OCI-LY7 (cell line): ENCODE measurements at regions not wholly inside any gene's neighbourhood (a gene's known extent, or its start where the extent isn't known, plus 50 kb on each side); places are given as distances from the start of the nearest gene placed in this dataset.

Experiments
- EZH2phosphoT487 ChIP-seq: fragments of 200-600 bp; sonication (generic); IDR thresholded peaks from 2 replicates; pipeline ENCODE4 v1.6.1; 2018; ENCODE audit warnings: low read depth, borderline replicate concordance, mild to moderate bottlenecking, mixed run types, antibody characterized with exemption, low read length, moderate library complexity, mixed read lengths
- TF ChIP-seq, protein P1 (sequence below): fragments of 200-600 bp; sonication (generic); conservative IDR thresholded peaks from 2 replicates; pipeline ENCODE4 v1.5.1; 2014; ENCODE audit warnings: mild to moderate bottlenecking, antibody characterized with exemption, low read length, moderate library complexity, mixed read lengths

DNA sequence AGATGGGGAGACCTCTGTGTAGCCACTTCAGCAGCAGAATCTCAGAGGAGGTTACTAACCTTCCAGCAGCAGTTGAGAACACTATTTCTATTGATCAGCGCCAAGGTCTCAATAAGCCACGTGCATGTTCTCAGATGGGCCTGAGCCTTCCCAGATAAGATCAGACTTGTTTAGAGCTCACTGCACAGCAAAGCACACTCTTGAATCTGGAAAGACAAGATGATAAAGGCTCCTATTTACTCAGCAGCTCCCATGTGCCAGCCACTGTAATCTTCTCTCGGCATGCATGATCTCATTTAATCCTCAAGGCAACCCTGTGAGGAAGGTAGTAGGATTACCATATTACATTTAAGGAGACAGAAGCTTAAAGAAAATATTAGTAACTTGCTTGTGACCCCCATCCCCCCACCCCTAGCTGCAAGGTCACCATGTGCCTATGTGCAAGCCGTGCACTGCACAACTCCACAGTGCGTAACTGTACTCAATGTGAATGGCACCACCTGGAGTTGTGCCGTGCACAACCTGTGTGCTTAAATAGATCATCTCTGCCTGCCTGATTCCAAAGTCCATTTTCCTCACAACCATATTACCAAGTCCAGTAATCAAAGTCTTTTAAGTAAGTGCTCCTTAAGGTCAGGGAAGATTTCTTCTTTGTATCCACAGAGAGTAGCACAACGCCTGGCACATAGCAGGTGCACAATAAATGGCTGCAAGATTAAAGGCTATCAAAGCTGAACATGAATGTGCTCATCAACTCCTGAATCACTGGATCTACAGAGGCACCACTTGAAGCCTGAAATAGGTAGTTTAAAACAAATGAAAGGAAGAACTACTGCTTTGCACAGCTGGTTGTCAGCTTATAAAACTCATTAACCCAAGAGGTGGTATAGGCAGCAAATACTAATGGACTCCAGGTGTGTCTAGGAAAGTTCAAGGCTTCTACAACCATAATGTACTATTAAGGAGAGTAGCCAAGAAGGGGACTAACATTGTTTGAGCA is 293.8 kb downstream of the BUD13 start:
- TF ChIP-seq, protein P1, sequence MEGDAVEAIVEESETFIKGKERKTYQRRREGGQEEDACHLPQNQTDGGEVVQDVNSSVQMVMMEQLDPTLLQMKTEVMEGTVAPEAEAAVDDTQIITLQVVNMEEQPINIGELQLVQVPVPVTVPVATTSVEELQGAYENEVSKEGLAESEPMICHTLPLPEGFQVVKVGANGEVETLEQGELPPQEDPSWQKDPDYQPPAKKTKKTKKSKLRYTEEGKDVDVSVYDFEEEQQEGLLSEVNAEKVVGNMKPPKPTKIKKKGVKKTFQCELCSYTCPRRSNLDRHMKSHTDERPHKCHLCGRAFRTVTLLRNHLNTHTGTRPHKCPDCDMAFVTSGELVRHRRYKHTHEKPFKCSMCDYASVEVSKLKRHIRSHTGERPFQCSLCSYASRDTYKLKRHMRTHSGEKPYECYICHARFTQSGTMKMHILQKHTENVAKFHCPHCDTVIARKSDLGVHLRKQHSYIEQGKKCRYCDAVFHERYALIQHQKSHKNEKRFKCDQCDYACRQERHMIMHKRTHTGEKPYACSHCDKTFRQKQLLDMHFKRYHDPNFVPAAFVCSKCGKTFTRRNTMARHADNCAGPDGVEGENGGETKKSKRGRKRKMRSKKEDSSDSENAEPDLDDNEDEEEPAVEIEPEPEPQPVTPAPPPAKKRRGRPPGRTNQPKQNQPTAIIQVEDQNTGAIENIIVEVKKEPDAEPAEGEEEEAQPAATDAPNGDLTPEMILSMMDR = no peak
- no peak for TF ChIP-seq EZH2phosphoT487
